ENCODE measurements at regions not wholly inside any gene's neighbourhood (a gene's known extent, or its start where the extent isn't known, plus 50 kb on each side); places are given as distances from the start of the nearest gene placed in this dataset.

DNA sequence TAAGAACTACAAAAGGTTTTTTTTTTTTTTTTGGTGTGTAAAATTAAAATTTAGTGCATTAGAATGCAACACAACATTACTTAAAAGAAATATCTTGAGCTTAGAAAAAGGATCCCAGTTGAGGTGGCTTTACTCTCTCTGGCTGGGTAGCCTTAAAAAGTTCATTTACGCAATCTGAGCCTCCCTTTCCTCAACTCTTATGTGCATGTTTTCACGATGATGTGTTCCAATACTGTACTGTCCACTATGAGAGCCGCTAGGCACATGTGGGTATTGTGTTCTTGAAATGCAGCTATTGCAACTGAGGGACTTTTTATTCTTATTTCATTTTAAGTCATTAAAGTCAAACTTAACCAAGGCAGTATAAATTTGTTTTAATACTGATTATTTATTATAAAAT is 460.9 kb upstream of the SYT1 start:
- TF ChIP-seq EP300 (IDR thresholded peaks at IDR 0.05; ENCODE audit: low read depth) (no peak), POLR2A (IDR thresholded peaks at IDR 0.05) (no peak), POLR2AphosphoS5 (IDR thresholded peaks at IDR 0.05) (no peak), CTCF (IDR thresholded peaks at IDR 0.05) (no peak)
- intact Hi-C loops (cut with DNase I; ENCODE audit: low total_unique reads) (no loop called here), in situ Hi-C loops (cut with MboI; ENCODE audit: low pct_ligation_motif_present in 1 of 4, low pct_unique_long_range_greater_than_20kb in 1 of 4, low sequenced_read_pairs in 3 of 4) (no loop called here)
- Histone ChIP-seq H3K36me3 (no peaks in the 10 kb centered on the region), H3K27ac (no peak overlapping the region), H3K4me1 (no peaks in the 10 kb centered on the region), H3K9me3 (no peaks in the 10 kb centered on the region), H3K4me3 (no peak overlapping the region), H3K27me3 (no peaks in the 10 kb centered on the region)
- no peak for DNase-seq
- 88 to 90% methylated on average over 3 of the region's 3 CpGs for WGBS, 2 donors (ENCODE audit: low coverage in 1 of 2)

DNA sequence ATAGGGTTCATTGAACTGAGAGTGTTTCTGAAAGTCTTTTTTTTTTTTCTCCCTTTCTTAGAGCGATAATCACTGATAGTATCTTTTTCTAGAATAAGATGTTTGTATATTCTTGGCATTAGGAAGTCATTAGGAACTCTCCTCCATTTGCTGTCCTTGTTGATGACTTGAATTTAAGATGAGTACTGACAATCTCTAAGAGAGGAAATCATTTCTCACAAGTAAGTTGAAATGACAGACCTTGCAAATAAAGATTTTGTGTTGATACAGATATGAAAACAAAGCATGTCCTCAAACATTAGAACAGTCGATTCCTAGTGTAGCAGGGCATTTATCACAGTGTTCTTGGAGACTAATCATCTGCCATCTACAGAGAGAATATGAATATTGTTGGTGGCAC is 458.4 kb upstream of the SYT1 start:
- intact Hi-C loops (cut with DNase I; ENCODE audit: low total_unique reads) = no loop called here

DNA sequence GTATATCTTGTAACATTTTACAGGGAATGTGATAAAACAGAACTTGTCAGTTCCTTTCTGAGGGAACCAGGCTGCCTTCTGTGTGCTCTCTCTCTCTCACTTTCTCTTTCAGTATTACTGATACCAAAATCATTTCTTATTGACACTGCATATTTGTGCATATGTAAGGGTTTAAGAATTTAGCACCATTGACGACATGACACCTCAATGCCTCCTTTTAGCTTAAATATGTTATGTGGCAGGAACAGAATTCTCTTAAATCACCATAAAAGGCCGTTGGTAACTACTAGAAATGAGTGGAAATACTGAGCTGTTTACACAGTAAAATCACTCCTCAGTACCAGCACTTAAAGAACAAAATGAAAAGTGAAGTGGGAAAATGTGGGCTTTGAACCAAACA is 457.7 kb upstream of the SYT1 start:
- WGBS, 2 donors (ENCODE audit: low coverage in 1 of 2) = 17 to 18% methylated on average over 2 of the region's 2 CpGs
- H3K27ac ChIP-seq = no peak overlapping the region
- H3K9me3 ChIP-seq = no peaks in the 10 kb centered on the region
- in situ Hi-C loops (cut with MboI; ENCODE audit: low pct_ligation_motif_present in 1 of 4, low pct_unique_long_range_greater_than_20kb in 1 of 4, low sequenced_read_pairs in 3 of 4) = no loop called here
- H3K27me3 ChIP-seq = no peaks in the 10 kb centered on the region
- TF ChIP-seq CTCF (IDR thresholded peaks at IDR 0.05) (no peak), EP300 (IDR thresholded peaks at IDR 0.05; ENCODE audit: low read depth) (no peak), POLR2AphosphoS5 (IDR thresholded peaks at IDR 0.05) (no peak), POLR2A (IDR thresholded peaks at IDR 0.05) (no peak)
- no peaks in the 10 kb centered on the region for H3K4me1 ChIP-seq
- no peak for DNase-seq
- intact Hi-C loops (cut with DNase I; ENCODE audit: low total_unique reads) = no loop called here
- no peak overlapping the region for H3K4me3 ChIP-seq
- H3K36me3 ChIP-seq = no peaks in the 10 kb centered on the region

More for the DNA sequence above, 458.4 kb upstream of the SYT1 start:
- WGBS, 2 donors (ENCODE audit: low coverage in 1 of 2) = 63 to 90% methylated on average over 1 to 2 of the region's 2 CpGs
- Histone ChIP-seq H3K27ac (no peak overlapping the region), H3K4me1 (no peaks in the 10 kb centered on the region), H3K9me3 (no peaks in the 10 kb centered on the region), H3K4me3 (no peak overlapping the region), H3K27me3 (no peaks in the 10 kb centered on the region), H3K36me3 (no peaks in the 10 kb centered on the region)
- no peak for TF ChIP-seq EP300 (IDR thresholded peaks at IDR 0.05; ENCODE audit: low read depth)
- no peak for TF ChIP-seq CTCF (IDR thresholded peaks at IDR 0.05)
- no peak for TF ChIP-seq POLR2A (IDR thresholded peaks at IDR 0.05)
- no peak for TF ChIP-seq POLR2AphosphoS5 (IDR thresholded peaks at IDR 0.05)
- in situ Hi-C loops (cut with MboI; ENCODE audit: low pct_ligation_motif_present in 1 of 4, low pct_unique_long_range_greater_than_20kb in 1 of 4, low sequenced_read_pairs in 3 of 4) = no loop called here
- DNase-seq = no peak

DNA sequence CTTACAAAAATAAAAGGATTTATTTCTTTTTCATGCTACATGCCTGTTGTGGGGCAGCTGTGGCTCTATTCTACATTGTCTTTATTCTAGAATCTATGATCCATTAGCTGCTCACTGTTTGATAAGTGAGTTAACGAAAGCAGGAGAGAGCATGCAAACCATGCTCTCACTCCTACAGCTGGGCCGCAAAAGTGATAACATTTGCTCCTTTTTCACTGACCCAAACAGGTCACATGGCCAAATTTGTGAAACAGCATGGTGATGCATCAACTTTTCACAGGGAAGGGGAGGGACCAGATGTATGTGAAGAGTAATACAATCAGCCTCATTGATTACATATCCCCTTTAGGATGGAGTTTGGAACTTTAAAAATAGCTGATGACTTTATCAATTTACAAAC is 456.9 kb upstream of the SYT1 start:
- no peaks in the 10 kb centered on the region for H3K9me3 ChIP-seq
- no peak overlapping the region for H3K27ac ChIP-seq
- TF ChIP-seq POLR2AphosphoS5 (IDR thresholded peaks at IDR 0.05) (no peak), EP300 (IDR thresholded peaks at IDR 0.05; ENCODE audit: low read depth) (no peak), POLR2A (IDR thresholded peaks at IDR 0.05) (no peak), CTCF (IDR thresholded peaks at IDR 0.05) (no peak)
- intact Hi-C loops (cut with DNase I; ENCODE audit: low total_unique reads) = no loop called here
- H3K4me1 ChIP-seq = no peaks in the 10 kb centered on the region
- no peak overlapping the region for H3K4me3 ChIP-seq
- 87 to 100% methylated on average over 1 to 2 of the region's 2 CpGs for WGBS, 2 donors (ENCODE audit: low coverage in 1 of 2)
- H3K36me3 ChIP-seq = no peaks in the 10 kb centered on the region
- no peak for DNase-seq
- in situ Hi-C loops (cut with MboI; ENCODE audit: low pct_ligation_motif_present in 1 of 4, low pct_unique_long_range_greater_than_20kb in 1 of 4, low sequenced_read_pairs in 3 of 4) = no loop called here
- H3K27me3 ChIP-seq = no peaks in the 10 kb centered on the region

Data from transverse colon (tissue), 4 donors.